DMS153 (cell line): ENCODE measurements at regions not wholly inside any gene's neighbourhood (a gene's known extent, or its start where the extent isn't known, plus 50 kb on each side); places are given as distances from the start of the nearest gene placed in this dataset.
A peak's percentile ranks its signal among the peaks of the same experiment; 100 is the strongest.
"Not testable (repeated sequence)": the region's sequence is repeated elsewhere in the genome, so short reads cannot be mapped to it uniquely, and the experiment has no call there.

Experiments used
- DNase-seq: peaks from one replicate; lab custom pipeline; 2025; lab: John Stamatoyannopoulos, UW

DNA sequence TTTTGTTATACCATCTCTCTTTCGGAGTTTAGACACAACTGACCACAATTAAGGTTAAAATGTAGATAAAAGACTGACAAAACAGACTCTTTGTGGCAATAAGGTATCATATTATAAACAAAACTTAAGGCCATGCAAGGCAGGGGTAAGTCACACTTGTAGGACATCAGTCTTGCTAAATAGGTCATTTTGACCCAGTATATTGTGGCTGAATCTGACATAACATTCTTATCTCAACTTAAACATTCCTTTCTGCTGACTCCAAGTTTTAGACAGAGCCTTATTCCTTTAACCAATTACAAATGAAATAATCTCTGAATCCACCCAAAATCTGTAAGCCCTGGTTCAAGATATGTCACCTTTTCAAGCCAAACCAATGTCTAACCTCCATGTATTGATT, 733.4 kb upstream of the B3GALT2 start:
- no peak for DNase-seq

GRCh38 chr1:193916452-193916851, 730.0 kb upstream of the B3GALT2 start:
- DNase-seq: no peak

DNA sequence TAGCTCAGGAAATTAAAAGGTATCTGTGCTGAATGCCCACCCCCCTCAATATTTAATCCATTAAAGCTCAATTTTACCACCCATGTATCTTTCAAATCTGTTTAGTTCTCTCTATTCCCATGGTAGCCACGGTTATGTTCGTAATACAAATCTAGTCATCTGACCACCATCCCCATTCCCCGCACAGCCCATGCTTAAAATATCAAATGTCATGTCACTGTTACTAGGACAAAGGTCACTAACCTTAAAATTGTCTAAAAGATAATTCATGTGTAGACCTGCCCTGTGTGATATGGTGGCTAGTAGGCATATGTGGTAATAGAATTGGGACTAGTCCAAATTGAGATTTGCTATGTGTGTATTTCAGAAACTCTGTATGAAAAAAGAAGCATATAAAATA, 728.5 kb upstream of the B3GALT2 start:
- no peak for DNase-seq

DNA sequence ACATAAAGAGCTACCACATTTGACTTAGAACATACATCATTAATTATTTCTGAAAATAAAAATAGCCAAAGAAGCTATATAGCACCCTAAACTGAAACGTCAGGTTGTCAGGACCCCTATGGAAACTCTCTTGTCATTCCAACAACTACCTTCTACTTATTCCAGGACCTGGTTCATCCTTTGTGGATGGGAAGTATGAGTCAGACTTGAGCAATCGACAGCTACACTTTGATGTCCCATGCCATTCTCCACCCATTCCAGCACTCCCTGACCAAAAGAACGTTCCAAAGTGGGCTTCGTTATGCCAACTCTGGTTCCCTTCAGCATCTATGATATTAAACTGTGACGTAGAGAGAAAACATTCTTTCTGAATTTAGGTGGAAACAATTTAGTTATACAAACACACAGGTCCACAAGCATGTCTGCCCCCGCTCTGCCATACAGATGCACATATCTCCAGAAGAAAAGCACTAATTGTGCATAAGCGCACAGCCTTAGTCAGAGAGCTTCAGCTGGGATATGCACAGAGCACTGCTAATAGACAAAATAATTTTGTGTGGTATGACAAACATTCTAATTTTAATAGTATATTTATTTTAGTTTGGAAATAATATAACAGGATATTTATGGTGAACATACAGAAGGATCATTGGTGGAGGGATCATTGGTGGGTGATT, 723.1 kb upstream of the B3GALT2 start:
- no peak for DNase-seq

GRCh38 chr1:193905288-193906085, 719.1 kb upstream of the B3GALT2 start:
- no peak for DNase-seq

- DNase-seq: no peak
These were observed 705.4 kb upstream of the B3GALT2 start for GRCh38 chr1:193891788-193892187.

- DNase-seq: no peak
These were observed 704.5 kb upstream of the B3GALT2 start for GRCh38 chr1:193890935-193891334.

DNA sequence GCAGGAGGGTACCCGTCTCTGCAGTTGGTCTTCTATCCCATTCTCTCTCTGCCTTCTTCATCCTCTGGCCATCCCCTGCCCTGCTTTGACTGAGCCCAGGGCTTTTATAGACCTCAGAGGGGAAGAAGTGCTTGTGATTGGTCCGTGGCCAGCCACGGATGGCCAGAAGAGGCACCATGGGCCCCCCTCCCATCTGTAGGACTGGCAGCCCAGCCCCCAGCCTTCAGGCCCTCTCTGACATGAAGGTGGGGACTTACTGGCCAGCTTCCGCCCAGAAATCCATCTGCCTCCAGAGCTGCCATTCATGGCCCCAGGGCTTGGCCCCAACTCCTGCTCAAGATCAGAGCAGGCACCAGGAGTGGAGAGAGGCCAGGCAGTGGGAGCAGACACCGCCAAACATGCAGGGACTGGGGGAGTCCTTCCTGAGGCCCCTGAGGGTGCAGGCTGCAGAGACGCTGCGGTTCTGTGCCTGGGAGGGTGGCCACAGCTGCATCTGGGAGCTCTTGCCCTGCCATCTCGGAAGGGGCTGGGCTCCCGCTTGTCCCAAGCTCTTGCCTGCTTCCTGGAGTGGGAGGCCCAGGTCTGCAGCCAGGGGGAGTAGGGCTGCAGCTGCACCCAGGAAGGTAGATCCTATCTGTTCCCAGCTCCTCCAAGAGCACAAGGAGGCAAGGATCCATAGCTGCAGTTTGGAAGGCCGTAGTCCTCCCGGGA, 698.6 kb upstream of the B3GALT2 start:
- DNase-seq: no peak

- DNase-seq: not testable (repeated sequence)
These were observed 691.5 kb upstream of the B3GALT2 start for GRCh38 chr1:193877920-193878319.

GRCh38 chr1:193868425-193868824, 682.0 kb upstream of the B3GALT2 start:
- no peak for DNase-seq

- no peak for DNase-seq
These were observed 669.8 kb upstream of the B3GALT2 start for GRCh38 chr1:193856261-193856660.

- DNase-seq: peak; percentile 10
These were observed 664.3 kb upstream of the B3GALT2 start for GRCh38 chr1:193850745-193851144.

- DNase-seq: no peak
These were observed 660.6 kb upstream of the B3GALT2 start for GRCh38 chr1:193846876-193847604.

DNA sequence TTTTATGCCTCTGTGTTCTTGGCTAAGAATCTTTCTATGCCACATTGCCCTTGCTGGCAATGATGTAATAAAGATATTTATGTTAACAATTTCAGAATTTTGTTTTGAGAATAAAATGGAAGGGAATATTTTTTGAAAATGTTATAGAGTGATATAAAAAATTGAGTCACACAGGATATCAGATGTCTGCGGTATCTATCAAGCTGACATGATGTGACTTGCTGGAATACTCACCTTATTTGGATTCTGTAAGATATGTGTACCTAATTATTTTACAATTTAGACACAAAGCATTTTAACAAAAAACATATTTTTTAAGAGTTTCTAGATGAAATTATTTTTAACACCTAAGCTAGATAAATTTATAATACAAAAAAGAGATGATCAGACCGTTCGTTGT, 660.0 kb upstream of the B3GALT2 start:
- DNase-seq: no peak

DNA sequence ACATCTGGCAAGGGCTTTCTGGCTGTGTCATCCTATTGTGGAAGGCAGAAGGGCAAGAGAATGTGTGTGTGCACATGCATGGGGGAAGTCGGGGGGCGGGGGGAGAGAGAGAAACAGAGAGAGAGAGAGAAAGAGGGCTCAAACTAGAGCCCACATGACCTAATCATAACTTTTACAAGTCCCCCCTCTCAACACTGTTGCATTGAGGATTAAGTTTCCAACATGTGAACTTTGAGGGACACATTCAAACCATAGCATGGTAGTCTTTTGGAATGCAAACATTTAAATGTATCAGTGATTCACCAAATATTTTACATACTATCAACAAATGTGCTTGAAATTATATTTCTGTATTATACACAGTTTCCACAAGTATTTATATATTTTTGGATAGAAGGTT, 655.4 kb upstream of the B3GALT2 start:
- no peak for DNase-seq

DNA sequence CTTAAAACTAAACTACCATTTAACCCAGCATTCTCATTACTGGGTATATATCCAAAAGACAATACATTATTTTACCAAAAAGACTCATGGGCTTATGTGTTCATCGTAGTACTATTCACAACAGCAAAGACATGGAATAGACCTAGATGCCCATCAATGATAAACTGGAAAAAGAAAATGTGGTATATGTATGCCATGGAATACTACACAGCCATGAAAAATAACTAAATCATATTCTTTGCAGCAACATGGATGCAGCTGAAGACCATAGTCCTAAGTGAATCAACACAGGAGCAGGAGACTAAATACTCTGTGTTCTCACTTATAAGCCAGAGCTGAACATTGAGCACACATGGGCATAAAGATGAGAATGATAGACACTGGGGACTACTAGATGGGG, 645.1 kb upstream of the B3GALT2 start:
- DNase-seq: no peak

DNA sequence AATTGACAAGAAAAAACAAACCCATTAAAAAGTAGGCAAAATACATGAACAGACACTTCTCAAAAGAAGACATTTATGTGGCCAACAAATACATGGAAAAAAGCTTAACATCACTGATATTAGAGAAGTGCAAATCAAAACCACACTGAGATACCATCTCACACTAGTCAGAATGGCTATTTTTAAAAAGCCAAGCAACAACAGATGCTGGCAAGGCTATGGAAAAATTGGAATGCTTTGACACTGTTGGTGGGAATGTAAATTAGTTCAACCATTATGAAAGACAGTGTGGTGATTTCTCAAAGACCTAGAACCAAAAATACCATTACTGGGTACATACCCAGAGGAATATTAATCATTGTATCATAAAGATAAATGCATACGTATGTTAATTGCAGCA, 641.1 kb upstream of the B3GALT2 start:
- no peak for DNase-seq

DNA sequence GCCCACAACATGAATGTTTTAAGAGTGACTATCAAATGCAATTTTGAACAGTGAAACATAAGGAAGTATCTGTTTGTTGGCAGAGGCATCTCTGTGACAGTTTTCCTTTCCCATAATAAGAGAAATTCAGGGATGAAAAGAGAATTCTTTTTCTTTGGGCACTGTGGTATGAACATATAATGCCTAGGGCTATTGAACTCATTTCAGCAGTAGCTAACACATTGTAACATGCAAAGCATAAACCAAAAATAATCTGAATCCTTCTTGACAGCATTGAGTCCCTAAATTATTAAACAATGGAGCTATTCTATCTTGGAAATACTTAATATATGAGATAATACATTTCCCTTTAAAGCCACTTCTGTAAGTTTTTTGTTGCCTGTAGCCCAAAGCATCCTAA, 633.0 kb upstream of the B3GALT2 start:
- no peak for DNase-seq

DNA sequence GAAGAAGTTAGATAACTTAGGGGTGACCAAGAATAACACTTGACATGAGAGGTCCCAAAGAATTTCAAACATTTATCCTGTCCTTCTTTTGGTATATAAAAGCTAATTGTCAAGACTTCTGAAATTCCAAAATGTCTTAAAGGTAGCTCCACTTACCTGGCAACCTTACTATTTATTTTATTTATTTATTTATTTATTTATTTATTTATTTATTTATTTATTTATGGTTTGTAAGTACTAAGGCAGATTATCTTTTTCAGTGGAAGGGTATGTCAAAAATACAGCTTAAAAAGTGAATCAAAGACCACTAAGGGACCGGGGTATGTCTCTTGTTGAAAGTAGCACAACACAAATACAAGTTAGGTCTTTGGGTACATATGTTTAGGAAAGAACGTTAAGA, 620.8 kb upstream of the B3GALT2 start:
- no peak for DNase-seq

DNA sequence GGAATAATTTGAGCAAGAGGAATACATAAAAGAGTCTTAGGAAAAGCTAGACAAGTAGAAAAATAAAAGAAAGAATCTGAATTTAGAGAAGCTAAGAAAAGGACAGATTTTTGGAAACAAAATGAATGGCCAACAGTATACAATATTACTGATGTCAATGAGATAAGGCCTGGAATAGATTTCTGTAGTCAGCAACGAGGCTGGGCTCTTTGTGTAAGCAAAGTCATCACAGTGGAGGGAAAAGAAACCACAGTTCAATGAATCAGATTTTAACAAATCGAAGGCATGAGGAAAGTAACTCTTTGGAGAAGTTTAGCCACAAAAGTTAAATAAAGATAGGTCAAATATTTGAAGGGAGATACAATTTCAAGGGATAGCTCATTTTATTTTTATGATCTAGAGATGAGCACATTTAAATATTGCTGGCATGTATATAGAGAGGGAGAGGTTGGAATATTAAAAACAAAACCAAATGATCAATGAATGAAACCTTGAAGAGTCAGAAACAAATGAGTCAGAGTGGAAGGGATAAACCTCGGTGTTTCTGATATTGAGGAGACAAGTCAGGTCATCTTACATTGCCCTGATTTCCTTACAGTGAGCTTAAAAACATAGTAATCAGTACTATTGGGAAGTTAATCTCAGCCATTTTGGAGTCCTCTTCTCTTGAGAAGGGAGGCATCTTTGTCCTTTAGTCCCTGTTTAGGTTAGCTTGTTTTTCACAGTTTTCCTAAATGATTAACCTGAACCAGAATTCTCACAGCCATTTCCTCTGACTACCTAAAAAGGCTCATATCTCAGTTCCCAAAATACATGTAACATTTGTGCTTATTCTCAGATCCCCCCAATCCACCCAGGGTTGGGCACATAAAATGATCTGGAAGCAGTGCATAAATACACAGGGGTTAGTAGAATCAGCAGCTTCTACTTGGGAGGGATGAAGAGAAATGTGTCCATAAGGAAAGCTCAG, 620.0 kb upstream of the B3GALT2 start:
- DNase-seq: no peak
